Ureter (tissue), 1 donor: ENCODE measurements at regions not wholly inside any gene's neighbourhood (a gene's known extent, or its start where the extent isn't known, plus 50 kb on each side); places are given as distances from the start of the nearest gene placed in this dataset.
A peak's percentile ranks its signal among the peaks of the same experiment; 100 is the strongest.

Source experiments
- DNase-seq: peaks from one replicate; pipeline ENCODE4 v3.0.0-alpha.2; 2020; ENCODE audit warnings: low spot score
- donor health status: DM: yes; HTN: yes; CAD: no.

DNA sequence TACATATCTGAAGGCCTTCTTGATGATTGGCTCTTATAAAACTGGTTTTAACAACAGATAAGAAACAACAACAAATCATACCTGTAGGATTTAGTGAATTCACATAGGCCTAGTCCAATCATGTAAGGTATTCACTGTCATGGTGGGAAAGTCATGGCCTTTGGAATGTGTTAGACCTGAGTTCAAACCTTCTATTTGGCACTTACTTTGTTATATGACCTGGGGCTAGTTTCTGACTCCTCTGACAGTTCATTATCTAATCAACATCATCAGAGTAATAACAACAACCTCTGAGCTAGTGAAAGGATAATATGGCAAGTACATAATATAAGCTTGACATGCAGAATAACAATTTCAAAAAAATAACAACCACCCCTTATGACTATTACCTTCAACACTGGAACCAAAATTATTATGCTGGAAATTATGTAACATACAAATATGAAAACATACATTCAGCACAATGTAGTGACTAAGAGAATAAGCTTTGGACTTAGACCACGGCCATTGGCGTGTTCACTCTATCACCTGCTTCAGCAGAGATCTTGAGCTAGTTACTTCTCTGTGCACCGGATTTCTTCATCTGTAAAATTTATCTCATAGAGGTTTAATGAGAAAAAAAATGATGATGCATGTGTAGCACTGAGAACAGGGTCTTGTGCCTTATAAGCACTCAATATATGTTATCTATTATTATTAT, 597.6 kb downstream of the LMO4 start:
- DNase-seq = no peak

DNA sequence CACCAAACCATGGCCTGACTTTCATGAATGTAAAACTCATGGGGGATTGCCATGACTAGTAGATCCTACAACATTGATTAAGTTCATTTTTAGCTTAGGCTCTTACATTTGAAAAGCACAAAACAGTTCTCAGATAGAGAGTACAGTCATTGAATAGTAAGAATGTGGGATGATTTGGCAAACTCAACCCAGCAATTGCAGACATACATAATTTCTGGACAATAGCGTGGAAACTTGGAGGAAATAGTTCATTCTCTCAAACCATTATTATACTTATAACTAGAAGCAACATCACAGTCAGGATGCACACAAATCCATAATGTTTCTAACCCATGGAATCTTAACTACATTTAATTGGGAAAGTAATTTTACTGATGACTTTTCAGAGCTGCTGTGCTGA, 598.2 kb downstream of the LMO4 start:
- DNase-seq = no peak

DNA sequence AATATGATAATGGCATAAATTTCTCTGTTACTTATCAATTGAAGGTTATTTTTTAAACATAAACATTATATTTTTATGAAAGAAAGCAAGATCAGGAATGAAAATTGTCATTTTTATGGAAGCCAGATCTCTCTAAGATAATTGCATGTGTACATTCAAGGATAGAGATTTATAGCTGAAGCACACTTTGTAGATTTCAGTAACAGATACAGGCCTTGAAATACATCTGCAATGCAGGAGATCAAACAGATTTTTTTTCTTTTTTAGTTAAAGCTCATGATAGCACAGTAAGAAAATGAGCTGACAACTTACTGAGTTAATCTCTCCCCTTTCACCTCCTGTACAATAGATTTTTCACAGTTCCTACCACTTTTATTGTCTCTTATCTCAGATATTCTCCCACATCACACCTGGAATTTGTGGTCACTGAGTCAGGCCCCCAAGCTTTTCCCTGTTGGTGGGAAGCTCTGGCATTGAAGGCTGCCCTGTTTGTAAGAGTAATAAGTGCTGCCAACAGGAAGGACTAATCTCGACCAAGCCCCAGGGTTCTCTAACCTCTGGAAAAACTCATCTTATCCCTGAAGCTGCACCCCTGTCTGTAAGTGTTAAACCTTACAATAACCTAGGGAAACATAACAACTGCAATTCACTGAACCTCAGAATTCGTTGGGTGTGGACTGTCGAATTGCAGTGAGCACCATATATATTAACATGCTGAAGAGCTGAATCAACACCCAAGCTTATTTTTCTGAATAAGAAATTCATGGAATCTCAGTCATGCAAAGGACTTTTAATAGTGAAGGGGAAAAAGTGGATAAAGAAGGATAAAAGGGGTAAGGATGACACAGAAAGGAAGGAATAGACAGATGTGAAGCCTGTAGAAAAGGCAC, 599.0 kb downstream of the LMO4 start:
- no peak for DNase-seq

DNA sequence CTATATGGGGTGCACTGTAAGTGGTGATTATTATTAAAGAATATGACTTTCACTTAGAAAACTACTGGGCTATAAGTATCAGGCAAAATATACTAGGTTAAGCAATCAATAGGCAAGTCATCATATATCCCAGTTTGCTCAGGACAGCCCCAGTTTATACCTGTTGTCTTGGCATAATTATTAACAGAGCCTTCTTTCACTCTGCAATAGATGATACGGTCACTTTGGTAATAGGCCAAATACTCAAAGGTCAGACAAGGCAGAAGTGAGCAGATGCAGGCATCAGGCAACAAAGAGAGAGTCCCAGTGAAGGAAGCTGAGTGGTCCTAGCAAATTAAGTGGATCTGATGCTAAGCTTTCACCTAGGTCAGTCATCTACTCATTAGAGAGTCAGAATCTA, 599.9 kb downstream of the LMO4 start:
- DNase-seq = no peak

DNA sequence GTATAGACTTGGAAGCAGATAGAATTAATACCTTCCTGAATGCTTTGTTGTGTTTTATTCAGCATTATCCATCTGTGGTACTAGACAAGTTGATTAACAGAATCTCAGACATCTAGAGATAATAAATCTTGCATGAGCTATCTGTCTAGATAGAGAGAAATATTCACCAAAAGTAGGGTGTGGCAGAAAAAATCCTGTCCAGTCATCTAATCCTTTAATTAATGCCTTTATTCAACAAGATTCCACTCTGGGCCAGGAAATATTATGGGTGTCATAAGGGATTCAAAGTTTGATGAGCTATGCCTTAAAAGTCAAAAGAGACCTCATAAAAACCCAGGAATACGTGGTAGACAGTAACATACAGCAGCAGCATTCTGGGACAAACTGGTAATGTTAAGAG, 601.2 kb downstream of the LMO4 start:
- no peak for DNase-seq

DNA sequence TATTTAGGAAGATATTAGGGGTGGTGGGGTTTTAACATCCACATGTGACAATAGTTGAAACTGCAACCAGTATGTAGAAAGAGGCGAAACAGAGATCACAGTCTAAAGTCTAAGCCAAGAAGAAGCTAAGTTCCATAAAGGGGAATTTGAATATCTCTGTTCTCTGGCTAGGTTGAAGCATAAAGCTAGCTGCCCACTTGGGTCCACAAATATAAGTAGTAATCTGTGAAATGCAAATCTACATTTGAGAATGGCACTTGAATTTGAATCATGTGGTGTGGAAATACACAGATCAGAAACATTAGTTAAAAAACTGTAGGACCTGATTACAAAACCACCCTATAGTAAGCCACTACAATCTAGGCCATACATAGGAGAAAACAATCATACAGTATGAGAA, 602.1 kb downstream of the LMO4 start:
- no peak for DNase-seq

DNA sequence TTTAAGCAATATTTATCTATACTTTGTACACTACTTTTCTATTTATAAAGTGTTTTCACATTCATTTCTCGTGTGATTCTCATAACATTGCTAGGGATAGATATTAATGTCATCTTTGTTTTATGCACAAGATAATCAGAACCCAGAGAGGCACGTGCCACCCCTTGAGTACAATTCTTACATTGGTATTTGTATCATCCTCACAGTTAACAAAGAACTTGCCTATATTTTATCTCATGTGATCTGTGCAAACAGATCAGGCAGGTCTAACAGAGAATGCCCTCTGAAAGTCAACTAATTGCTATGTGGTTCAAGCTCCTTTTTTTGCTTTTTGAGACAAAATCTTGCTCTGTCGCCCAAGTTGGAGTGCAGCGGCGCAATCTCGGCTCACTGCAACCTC, 604.5 kb downstream of the LMO4 start:
- DNase-seq = no peak

DNA sequence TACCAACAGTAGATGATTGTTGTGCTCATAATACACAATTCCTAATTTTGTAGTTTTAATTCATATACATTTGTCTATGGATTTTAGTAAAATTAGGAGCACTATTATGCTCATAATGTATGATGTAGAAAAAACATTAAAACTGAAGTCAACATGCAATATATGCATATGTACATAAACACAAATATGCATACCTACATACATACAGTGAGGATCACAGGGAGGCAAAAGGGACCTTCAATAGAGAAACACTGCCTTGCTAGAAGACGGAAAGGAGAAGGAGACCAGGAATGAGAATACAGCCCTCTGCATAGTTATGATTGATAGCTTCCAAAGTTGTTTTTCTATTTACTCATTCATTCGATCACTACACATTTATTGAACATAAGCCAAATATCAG, 606.5 kb downstream of the LMO4 start:
- DNase-seq = no peak

DNA sequence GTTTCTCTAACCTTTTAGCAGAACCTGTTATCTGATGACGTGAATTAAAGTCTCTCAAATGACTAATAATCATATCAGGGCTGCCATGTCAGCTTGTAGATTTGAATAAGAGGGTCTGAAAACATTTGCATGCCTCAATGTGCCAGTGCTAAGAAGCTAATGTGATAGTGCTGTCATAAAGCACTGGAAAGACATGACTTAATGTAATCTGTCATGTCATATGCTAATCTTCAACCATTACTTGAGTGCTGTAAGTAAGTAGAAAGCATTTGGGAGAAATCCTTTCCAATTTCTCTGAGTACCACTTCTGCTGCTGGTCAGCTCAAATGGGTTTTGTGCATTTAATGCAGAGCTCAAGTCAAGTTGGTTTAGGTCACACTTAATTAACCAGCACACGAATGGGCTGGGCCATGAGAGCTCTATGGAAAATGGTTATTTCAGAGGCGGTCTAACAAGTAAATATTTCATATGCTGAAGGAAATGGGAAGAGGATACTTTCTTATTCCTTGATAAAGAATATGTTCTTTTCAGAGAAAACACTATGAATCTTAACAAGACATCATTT, 609.2 kb downstream of the LMO4 start:
- no peak for DNase-seq

DNA sequence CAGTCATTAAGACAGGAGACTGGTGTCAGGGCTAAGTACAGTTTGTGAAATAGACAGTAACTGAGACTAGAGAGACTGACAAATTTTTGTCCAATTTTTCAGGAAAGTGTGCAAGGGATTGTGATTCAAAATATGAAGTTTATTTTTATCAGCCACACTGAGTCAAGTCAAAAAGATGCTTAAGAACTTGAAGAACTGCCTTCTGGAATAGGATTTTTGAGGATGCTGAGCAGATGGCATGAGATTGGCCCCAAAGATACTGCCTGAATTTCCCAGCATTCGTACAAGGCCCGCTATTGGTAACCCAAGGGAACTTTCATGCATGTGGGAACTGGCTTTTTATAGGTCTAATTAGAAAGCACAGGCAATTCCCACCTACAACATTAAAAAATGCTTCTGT, 610.0 kb downstream of the LMO4 start:
- no peak for DNase-seq

DNA sequence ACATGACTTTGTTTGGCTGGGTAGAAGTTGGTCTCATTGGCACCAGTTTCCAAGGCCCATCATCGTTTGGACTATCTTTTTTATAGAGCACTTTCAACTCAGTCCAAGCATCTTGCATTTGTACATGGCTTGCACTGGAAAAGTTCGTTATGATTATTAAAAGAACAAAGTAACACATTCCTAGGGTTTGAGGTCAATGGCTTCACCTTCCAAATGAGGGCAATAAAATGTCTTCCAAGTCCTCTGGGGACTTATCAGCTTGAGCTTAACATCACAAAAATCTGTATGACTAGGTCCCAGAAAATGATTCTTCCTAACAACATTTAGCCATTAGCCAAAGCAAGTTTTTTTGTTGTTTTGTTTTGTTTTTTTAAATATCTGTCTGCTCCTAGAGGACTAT, 610.8 kb downstream of the LMO4 start:
- DNase-seq = no peak

DNA sequence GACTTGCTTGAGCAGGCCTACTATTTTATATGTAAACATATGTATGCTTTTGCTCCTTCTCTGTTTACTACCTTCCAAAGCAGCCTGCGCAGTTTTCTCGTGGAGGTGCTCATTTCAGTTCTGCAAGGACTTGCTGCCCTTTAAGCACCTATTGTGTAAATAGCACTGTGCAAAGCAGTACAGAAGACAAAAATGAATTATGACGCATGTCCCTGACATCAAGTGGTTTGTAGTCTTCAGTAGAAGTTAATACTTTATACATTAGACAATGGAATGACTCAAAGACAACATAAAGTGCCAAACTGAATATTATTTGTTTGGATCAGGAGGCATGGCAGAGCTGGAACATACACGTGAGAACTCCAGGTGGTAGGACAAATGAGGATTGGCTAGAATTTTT, 611.7 kb downstream of the LMO4 start:
- no peak for DNase-seq

DNA sequence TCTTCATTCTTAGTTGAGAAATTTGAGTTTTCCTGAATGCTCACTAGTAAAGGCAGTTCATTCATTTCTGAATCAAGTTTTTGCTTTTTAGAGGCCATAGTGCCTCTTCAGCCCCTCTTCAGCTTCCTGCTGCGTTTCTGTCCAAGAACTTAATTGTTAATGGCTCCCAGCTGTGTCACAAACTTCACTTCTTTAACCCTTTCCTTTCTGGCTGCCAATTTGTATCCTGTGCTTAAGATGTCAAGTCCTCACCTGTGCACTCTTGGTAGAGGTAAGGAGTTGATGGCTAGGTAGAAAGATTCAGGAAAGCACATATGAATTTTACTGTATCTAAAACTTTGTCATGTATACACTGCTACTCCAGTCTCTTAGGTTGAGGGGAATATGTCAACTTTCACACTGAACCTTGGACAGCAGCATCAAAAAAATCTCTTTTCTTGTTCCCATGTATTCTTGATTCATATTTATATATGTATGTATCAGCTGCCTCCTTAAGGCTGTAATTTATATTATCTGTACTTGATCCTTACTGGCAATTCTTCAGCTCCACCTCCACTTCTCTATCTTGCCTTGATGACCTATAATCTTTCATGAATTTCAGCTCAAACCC, 612.8 kb downstream of the LMO4 start:
- no peak for DNase-seq

DNA sequence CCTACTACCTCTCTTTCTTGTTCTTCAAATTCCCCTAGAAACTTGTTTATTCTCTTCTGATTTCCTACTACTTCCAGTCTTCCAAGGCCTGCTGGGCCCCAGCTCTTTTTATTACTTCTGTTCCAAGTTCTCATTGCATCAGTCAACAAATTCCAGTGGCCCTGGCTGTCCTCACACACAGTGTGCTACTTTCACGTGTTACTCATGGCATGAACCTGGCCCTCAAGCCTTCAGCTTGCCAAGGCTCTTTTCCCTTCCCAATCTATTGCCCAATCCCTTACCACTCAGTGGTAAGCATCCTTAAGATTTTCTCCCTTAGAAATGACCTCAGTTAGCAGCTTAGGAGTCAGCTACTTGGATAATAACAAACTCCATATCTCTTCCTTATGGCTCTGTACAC, 613.5 kb downstream of the LMO4 start:
- DNase-seq = no peak

DNA sequence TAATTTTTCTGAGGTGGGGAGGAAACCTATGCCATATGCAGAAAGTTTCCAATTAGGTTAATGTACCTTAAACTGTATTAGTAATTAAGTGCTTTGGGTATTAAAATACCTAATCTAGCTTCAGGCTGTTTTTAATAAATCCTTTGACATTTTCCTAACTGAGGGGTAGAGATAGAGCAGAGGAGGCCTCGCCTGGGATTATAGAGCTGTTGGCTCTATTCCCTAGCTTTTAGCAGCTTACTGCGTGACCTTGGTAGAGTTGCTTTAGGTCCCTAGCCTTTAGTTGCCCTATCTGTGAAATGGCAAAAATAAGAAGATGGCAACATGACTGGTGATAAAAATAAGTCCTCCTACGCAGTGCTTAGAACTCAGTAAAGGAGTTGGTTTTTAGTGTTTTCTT, 621.0 kb downstream of the LMO4 start:
- DNase-seq = no peak

DNA sequence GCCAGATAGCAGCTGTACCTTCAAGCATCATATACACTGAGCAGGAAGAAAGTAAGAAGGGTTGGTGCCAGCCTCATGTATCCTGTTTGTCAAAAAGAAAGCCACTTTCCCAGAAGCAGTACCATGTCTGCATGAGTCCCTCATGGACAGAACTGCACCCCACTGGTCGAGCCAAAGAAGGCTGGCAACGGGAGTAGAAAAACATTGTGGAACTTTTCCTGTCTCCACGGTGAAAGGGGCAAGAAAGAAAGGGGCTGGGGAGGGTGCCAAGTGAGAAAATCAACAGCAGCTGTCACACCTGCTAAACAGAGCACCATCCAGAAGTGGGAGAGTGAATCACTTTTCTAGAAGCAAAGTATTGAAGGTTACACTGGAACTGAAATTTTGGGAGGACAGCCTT, 621.7 kb downstream of the LMO4 start:
- no peak for DNase-seq

DNA sequence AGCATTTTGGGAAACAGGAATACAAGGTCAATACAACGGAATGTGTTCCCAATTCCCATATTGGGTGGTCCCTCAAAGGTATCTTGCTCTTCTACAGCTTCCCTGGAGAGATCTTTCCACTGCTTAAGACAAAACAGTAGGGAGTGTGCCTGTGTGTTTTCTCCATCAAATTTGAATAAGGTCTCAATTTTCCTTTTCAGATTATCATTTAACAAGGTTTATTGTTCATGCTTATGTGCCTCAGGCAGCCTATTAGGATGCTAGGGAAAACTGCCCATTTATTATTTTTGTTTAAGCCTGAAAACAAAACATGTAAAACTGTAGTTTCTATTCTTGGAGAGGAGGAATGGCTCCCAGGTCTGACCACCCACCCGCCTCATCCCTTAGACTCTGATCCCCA, 622.7 kb downstream of the LMO4 start:
- DNase-seq = no peak

DNA sequence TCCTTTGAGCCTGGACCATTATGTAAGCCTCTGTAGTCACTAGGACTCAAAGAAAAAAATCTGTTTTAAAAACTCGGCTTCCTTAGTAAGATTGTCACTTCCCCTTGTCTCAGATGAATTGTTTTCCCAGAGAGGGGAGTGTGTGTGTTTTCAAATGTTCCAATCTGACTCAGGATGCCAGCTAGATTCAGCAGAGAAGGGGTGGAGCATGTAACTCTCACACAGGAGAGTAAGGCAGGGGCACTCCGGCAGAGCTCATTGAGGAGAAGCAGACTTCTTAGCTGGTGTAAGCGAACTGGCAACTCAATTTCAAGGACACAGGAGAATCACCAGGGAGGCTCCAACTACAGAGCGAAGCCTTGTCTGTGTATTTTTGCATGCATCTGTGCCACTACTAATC, 623.2 kb downstream of the LMO4 start:
- DNase-seq = no peak

DNA sequence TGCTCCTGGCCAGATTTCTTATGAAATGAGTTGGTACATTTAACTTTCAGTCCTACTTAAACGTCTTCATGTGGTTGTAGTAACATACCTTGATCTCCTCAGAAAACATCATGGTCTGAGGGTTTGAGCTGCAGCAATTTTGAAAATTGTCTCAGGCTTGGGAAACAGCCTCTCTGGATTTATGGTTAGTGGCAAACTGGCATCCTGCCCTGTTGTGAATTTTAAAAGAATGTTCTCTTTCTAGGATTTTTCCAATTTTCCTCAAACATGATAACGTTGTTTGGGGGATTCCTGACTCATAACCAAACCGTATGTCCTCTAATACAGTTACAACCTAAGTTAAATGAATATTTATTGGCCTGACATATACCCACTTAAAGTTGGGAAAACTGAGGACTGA, 624.4 kb downstream of the LMO4 start:
- DNase-seq = no peak

DNA sequence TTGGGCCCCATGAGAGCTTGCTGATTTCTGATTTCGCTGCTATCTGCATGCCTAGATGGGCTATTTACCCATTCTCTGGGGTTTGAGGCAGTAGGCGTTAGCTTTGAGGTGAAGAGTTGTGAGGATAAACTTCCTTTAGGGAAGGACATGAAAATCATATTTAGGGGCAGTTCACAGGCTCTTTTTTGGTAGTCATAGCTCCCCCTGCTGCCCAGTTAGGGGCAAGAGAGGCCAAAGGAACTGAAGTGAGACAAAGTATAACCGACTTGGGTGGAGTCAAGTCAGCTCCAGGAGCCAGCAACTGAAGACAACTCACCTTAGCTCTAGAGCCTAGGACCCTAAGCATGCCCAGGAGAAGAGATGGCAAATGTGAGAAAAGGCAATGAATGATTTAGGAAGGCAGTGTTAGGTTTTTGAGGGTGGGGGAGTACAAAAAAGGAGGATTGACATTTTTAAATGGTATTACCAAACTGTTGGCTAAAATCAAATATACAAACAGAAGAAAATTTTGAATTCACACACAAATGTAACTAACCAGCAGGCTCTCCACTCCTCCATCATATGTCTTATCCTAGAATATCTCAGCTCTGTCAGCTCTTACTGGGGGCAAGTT, 625.2 kb downstream of the LMO4 start:
- peak; percentile 81 for DNase-seq

DNA sequence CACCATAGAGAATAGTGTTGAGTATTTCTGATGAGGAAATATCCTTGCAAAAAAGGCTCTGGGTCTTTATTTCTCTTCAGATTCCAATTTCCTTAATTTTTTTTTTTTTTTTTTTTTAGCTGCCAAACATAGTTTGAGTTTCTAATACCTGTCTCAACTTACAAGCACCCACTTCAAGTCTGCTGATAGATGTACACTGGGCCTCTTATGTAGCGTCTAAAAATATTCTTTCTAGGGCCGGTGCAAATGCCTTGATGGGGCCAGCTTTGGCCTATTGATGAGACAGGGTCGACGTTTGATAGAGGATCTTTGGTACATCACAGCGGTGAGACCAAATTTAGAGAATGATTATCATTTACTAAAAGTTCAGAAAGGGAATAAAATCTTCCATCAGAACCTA, 626.4 kb downstream of the LMO4 start:
- no peak for DNase-seq

DNA sequence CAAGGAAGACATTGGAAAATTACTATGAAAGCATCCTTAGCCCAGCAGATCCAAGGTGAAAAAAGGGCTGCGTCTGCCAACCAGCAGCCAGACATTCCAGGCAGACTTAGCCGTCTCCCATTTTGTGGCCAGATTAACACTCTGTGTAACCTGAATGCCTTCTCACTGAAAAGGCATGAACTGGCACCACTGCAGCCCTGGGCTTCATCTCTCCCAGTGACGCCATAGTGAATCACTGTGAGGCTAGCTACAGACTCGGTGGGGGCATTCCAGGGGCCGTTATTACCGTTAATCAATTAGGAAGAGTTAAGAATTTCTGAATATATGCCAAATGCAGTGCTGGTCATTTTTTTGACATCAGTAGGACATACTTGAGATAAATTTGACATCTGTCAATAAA, 627.4 kb downstream of the LMO4 start:
- DNase-seq = no peak
